Activated CD4-positive, alpha-beta T cell treated with anti-CD3 and anti-CD28 coated beads, Interleukin-2, amount 50 U/mL, for 16 hours (primary cell): ENCODE measurements at regions not wholly inside any gene's neighbourhood (a gene's known extent, or its start where the extent isn't known, plus 50 kb on each side); places are given as distances from the start of the nearest gene placed in this dataset.
A peak's percentile ranks its signal among the peaks of the same experiment; 100 is the strongest.
"Not testable (repeated sequence)": the region's sequence is repeated elsewhere in the genome, so short reads cannot be mapped to it uniquely, and the experiment has no call there.

Experiments used
- DNase-seq: peaks from one replicate; pipeline ENCODE4 v3.0.0-alpha.2; 2020

- DNase-seq = no peak
These were observed 119.4 kb downstream of the GATA3 start for GRCh38 chr10:8173866-8174243.

- DNase-seq = no peak
These were observed 120.3 kb downstream of the GATA3 start for GRCh38 chr10:8174762-8175161.

GRCh38 chr10:8177526-8177925 is 123.0 kb downstream of the GATA3 start:
- DNase-seq = not testable (repeated sequence)

- not testable (repeated sequence) for DNase-seq
These were observed 125.3 kb downstream of the GATA3 start for GRCh38 chr10:8179773-8180172.

- DNase-seq = no peak
These were observed 126.0 kb downstream of the GATA3 start for GRCh38 chr10:8180360-8181109.

GRCh38 chr10:8181496-8182157 is 127.1 kb downstream of the GATA3 start:
- DNase-seq = no peak

- no peak for DNase-seq
These were observed 128.3 kb downstream of the GATA3 start for GRCh38 chr10:8182806-8183205.

GRCh38 chr10:8183241-8183704 is 128.8 kb downstream of the GATA3 start:
- peak; percentile 62 for DNase-seq

- DNase-seq = no peak
These were observed 132.7 kb downstream of the GATA3 start for GRCh38 chr10:8187171-8187666.

- DNase-seq = no peak
These were observed 135.0 kb downstream of the GATA3 start for GRCh38 chr10:8189458-8189857.

- no peak for DNase-seq
These were observed 137.8 kb downstream of the GATA3 start for GRCh38 chr10:8192301-8192700.

GRCh38 chr10:8193546-8193945 is 139.1 kb downstream of the GATA3 start:
- no peak for DNase-seq

GRCh38 chr10:8194050-8194449 is 139.6 kb downstream of the GATA3 start:
- DNase-seq = no peak

GRCh38 chr10:8206882-8207281 is 152.4 kb downstream of the GATA3 start:
- no peak for DNase-seq

GRCh38 chr10:8211631-8212030 is 157.1 kb downstream of the GATA3 start:
- DNase-seq = no peak

GRCh38 chr10:8213735-8214134 is 159.2 kb downstream of the GATA3 start:
- DNase-seq = no peak

GRCh38 chr10:8214587-8214986 is 160.1 kb downstream of the GATA3 start:
- DNase-seq = no peak

GRCh38 chr10:8216893-8217292 is 162.4 kb downstream of the GATA3 start:
- DNase-seq = no peak

GRCh38 chr10:8221451-8221850 is 167.0 kb downstream of the GATA3 start:
- DNase-seq = no peak

- DNase-seq = no peak
These were observed 170.1 kb downstream of the GATA3 start for GRCh38 chr10:8224591-8224990.

GRCh38 chr10:8225187-8225586 is 170.7 kb downstream of the GATA3 start:
- no peak for DNase-seq

- DNase-seq = no peak
These were observed 172.8 kb downstream of the GATA3 start for GRCh38 chr10:8227246-8227645.

- DNase-seq = no peak
These were observed 174.7 kb downstream of the GATA3 start for GRCh38 chr10:8229153-8229552.

GRCh38 chr10:8230902-8231301 is 176.4 kb downstream of the GATA3 start:
- no peak for DNase-seq
